Smooth muscle cell (in vitro differentiated cells): ENCODE measurements at regions not wholly inside any gene's neighbourhood (a gene's known extent, or its start where the extent isn't known, plus 50 kb on each side); places are given as distances from the start of the nearest gene placed in this dataset.

Experiments
- DNase-seq: peaks from one replicate; lab custom pipeline; 2025; ENCODE audit not compliant: unreplicated experiment; lab: John Stamatoyannopoulos, UW
- H2AFZ ChIP-seq: fragments of 200-600 bp; sonication (generic); 2 replicates; pipeline ENCODE4 v1.6.0; 2016; ENCODE audit warnings: antibody characterized with exemption, low read depth, mild to moderate bottlenecking
- H3F3A ChIP-seq: fragments of 200-600 bp; sonication (generic); 2 replicates; pipeline ENCODE4 v1.6.0; 2017; ENCODE audit warnings: antibody characterized with exemption, low read depth
- H3K27ac ChIP-seq: fragments of 200-600 bp; sonication (generic); 2 replicates; pipeline ENCODE4 v1.5.1; 2016; ENCODE audit warnings: low read depth, mild to moderate bottlenecking
- H3K27me3 ChIP-seq: fragments of 200-600 bp; sonication (generic); 2 replicates; pipeline ENCODE4 v1.6.1; 2016; ENCODE audit warnings: low read depth, mild to moderate bottlenecking
- H3K36me3 ChIP-seq: fragments of 200-600 bp; sonication (generic); 2 replicates; pipeline ENCODE4 v1.5.1; 2016; ENCODE audit warnings: low read depth
- H3K4me1 ChIP-seq: fragments of 200-600 bp; sonication (generic); 2 replicates; pipeline ENCODE4 v1.5.1; 2016; ENCODE audit warnings: low read depth
- H3K4me2 ChIP-seq: fragments of 200-600 bp; sonication (generic); 2 replicates; pipeline ENCODE4 v1.6.0; 2016; ENCODE audit warnings: mild to moderate bottlenecking
- H3K4me3 ChIP-seq: fragments of 200-600 bp; sonication (generic); 2 replicates; pipeline ENCODE4 v1.5.1; 2016; ENCODE audit warnings: mild to moderate bottlenecking
- H3K79me2 ChIP-seq: fragments of 200-600 bp; sonication (generic); 2 replicates; pipeline ENCODE4 v1.6.0; 2016; ENCODE audit warnings: low read depth, mild to moderate bottlenecking
- H3K9ac ChIP-seq: fragments of 200-600 bp; sonication (generic); 2 replicates; pipeline ENCODE4 v1.6.0; 2016; ENCODE audit warnings: low read depth
- H3K9me3 ChIP-seq: fragments of 200-600 bp; sonication (generic); replicated peaks from 2 replicates; pipeline ENCODE4 v1.5.1; 2016; ENCODE audit warnings: low read depth
- H4K20me1 ChIP-seq: fragments of 200-600 bp; sonication (generic); 2 replicates; pipeline ENCODE4 v1.6.0; 2016; ENCODE audit warnings: low read depth
- CTCF ChIP-seq: fragments of 200-600 bp; sonication (generic); IDR thresholded peaks from 2 replicates; pipeline ENCODE4 v1.5.1; 2017; ENCODE audit warnings: borderline replicate concordance, mild to moderate bottlenecking, antibody characterized with exemption; ENCODE audit not compliant: insufficient read depth, poor library complexity, severe bottlenecking
- WGBS: methylation state at CpG from one replicate; pipeline ENCODE4 v1.1.7; 2016; ENCODE audit warnings: low lambda C conversion rate; 5-methylcytosine and 5-hydroxymethylcytosine counted together

- peaks cover 44% of the 10 kb centered on the region for H3K27me3 ChIP-seq
- no peaks in the 10 kb centered on the region for H3K36me3 ChIP-seq
- 89% methylated on average over 4 of the region's 4 CpGs for WGBS
- DNase-seq, result no peak
- H4K20me1 ChIP-seq, result no peaks in the 10 kb centered on the region
- no peak overlapping the region for H3K27ac ChIP-seq
- no peak overlapping the region for H3K4me3 ChIP-seq
- no peaks in the 10 kb centered on the region for H3K79me2 ChIP-seq
- H3K4me1 ChIP-seq, result peaks cover 12% of the 10 kb centered on the region
- H3K9ac ChIP-seq, result no peak overlapping the region
- H3K9me3 ChIP-seq, result no peaks in the 10 kb centered on the region
- TF ChIP-seq CTCF, result no peak
- no peak overlapping the region for H2AFZ ChIP-seq
- H3F3A ChIP-seq, result no peaks in the 10 kb centered on the region
- H3K4me2 ChIP-seq, result no peak overlapping the region
Measured at GRCh38 chr4:41365681-41366080, 109.0 kb downstream of the UCHL1 start.

GRCh38 chr4:41366911-41367517 is 110.3 kb downstream of the UCHL1 start:
- no peak overlapping the region for H3K9ac ChIP-seq
- no peaks in the 10 kb centered on the region for H3K36me3 ChIP-seq
- H3K4me2 ChIP-seq, result no peak overlapping the region
- H3F3A ChIP-seq, result no peaks in the 10 kb centered on the region
- no peak overlapping the region for H3K27ac ChIP-seq
- peaks cover 12% of the 10 kb centered on the region for H3K4me1 ChIP-seq
- no peak for DNase-seq
- H3K4me3 ChIP-seq, result no peak overlapping the region
- no peak for TF ChIP-seq CTCF
- no peak overlapping the region for H2AFZ ChIP-seq
- no peaks in the 10 kb centered on the region for H3K9me3 ChIP-seq
- H3K79me2 ChIP-seq, result no peaks in the 10 kb centered on the region
- no peaks in the 10 kb centered on the region for H4K20me1 ChIP-seq
- peaks cover 32% of the 10 kb centered on the region for H3K27me3 ChIP-seq
- 77% methylated on average over 4 of the region's 4 CpGs for WGBS

GRCh38 chr4:41369680-41370079 is 113.0 kb downstream of the UCHL1 start:
- 92% methylated on average over 4 of the region's 4 CpGs for WGBS
- Histone ChIP-seq H3K4me2 (no peak overlapping the region), H3K9me3 (no peaks in the 10 kb centered on the region), H3K4me1 (no peaks in the 10 kb centered on the region), H3K36me3 (no peaks in the 10 kb centered on the region), H3K9ac (no peak overlapping the region), H2AFZ (no peak overlapping the region), H3F3A (no peaks in the 10 kb centered on the region), H3K27me3 (peaks cover 6% of the 10 kb centered on the region), H3K27ac (no peak overlapping the region), H3K79me2 (no peaks in the 10 kb centered on the region), H4K20me1 (no peaks in the 10 kb centered on the region), H3K4me3 (no peak overlapping the region)
- no peak for DNase-seq
- TF ChIP-seq CTCF, result no peak

GRCh38 chr4:41373221-41373620 is 116.5 kb downstream of the UCHL1 start:
- Histone ChIP-seq H3K4me2 (no peak overlapping the region), H3K36me3 (no peaks in the 10 kb centered on the region), H3K9ac (no peak overlapping the region), H4K20me1 (no peaks in the 10 kb centered on the region), H3K4me3 (no peak overlapping the region), H3K9me3 (no peaks in the 10 kb centered on the region), H3K27ac (no peak overlapping the region), H2AFZ (no peak overlapping the region), H3K27me3 (no peaks in the 10 kb centered on the region), H3F3A (no peaks in the 10 kb centered on the region), H3K79me2 (no peaks in the 10 kb centered on the region), H3K4me1 (no peaks in the 10 kb centered on the region)
- WGBS, result 93% methylated on average over 3 of the region's 3 CpGs
- no peak for TF ChIP-seq CTCF
- no peak for DNase-seq
